GM23338 (cell line): ENCODE measurements at regions not wholly inside any gene's neighbourhood (a gene's known extent, or its start where the extent isn't known, plus 50 kb on each side); places are given as distances from the start of the nearest gene placed in this dataset.
A peak's percentile ranks its signal among the peaks of the same experiment; 100 is the strongest.

ENCODE experiments used
- ATAC-seq: fragments of 200-7000 bp; cut with Tn5 transposase; 3 replicates; pipeline ENCODE4 v1.9.1; 2020
- DNase-seq: peaks from one replicate; pipeline ENCODE4 v3.0.0-alpha.2; 2015; ENCODE audit warnings: low spot score
- H2AFZ ChIP-seq: fragments of 200-600 bp; sonication (generic); 2 replicates; pipeline ENCODE4 v1.8.0; 2016; ENCODE audit warnings: antibody characterized with exemption, mild to moderate bottlenecking, moderate library complexity
- H3F3A ChIP-seq: fragments of 200-600 bp; sonication (generic); replicated peaks from 2 replicates; pipeline ENCODE4 v1.8.0; 2017; ENCODE audit warnings: antibody characterized with exemption, mixed run types, low read depth
- H3K27ac ChIP-seq: fragments of 200-600 bp; sonication (generic); 2 replicates; pipeline ENCODE4 v1.6.1; 2016; ENCODE audit warnings: low read depth
- H3K27me3 ChIP-seq: fragments of 200-600 bp; sonication (generic); 2 replicates; pipeline ENCODE4 v1.8.0; 2016; ENCODE audit warnings: mild to moderate bottlenecking, mixed run types, moderate library complexity; ENCODE audit not compliant: insufficient read depth
- H3K36me3 ChIP-seq: fragments of 200-600 bp; sonication (generic); 2 replicates; pipeline ENCODE4 v1.8.0; 2016; ENCODE audit warnings: mild to moderate bottlenecking; ENCODE audit not compliant: insufficient read depth
- H3K4me1 ChIP-seq: fragments of 200-600 bp; sonication (generic); 2 replicates; pipeline ENCODE4 v1.8.0; 2016; ENCODE audit warnings: mild to moderate bottlenecking, moderate library complexity; ENCODE audit not compliant: insufficient read depth
- H3K4me2 ChIP-seq: fragments of 200-600 bp; sonication (generic); 2 replicates; pipeline ENCODE4 v1.7.1; 2017; ENCODE audit warnings: mixed run types
- H3K4me3 ChIP-seq: fragments of 200-600 bp; sonication (generic); 2 replicates; pipeline ENCODE4 v1.6.1; 2016; ENCODE audit warnings: mixed run types
- H3K79me2 ChIP-seq: fragments of 200-600 bp; sonication (generic); replicated peaks from 2 replicates; pipeline ENCODE4 v1.8.0; 2017; ENCODE audit warnings: mild to moderate bottlenecking; ENCODE audit not compliant: insufficient read depth
- H3K9me2 ChIP-seq: fragments of 200-600 bp; sonication (generic); 2 replicates; pipeline ENCODE4 v1.8.0; 2017; ENCODE audit not compliant: insufficient read depth
- H4K20me1 ChIP-seq: fragments of 200-600 bp; sonication (generic); replicated peaks from 2 replicates; pipeline ENCODE4 v1.8.0; 2017; ENCODE audit warnings: mild to moderate bottlenecking; ENCODE audit not compliant: insufficient read depth
- H3K27ac Mint-ChIP-seq: 2 replicates; pipeline ENCODE4 v1.8.0; 2020; ENCODE audit warnings: inconsistent platforms, mild to moderate bottlenecking, moderate library complexity, mixed read lengths
- H3K27me3 Mint-ChIP-seq: 3 replicates; pipeline ENCODE4 v1.8.0; 2022; ENCODE audit warnings: low read depth, mild to moderate bottlenecking, moderate library complexity, mixed read lengths, inconsistent platforms; ENCODE audit not compliant: insufficient read depth, poor library complexity
- H3K36me3 Mint-ChIP-seq: 3 replicates; pipeline ENCODE4 v1.8.0; 2021; ENCODE audit warnings: low read depth, mild to moderate bottlenecking, inconsistent platforms, moderate library complexity, mixed read lengths
- H3K4me1 Mint-ChIP-seq: 3 replicates; pipeline ENCODE4 v1.8.0; 2020; ENCODE audit warnings: mild to moderate bottlenecking, inconsistent platforms, mixed read lengths
- H3K4me3 Mint-ChIP-seq: 3 replicates; pipeline ENCODE4 v1.8.0; 2021; ENCODE audit warnings: moderate library complexity, mild to moderate bottlenecking, inconsistent platforms, mixed read lengths
- H3K9me3 Mint-ChIP-seq: 3 replicates; pipeline ENCODE4 v1.8.0; 2020; ENCODE audit warnings: moderate library complexity, mild to moderate bottlenecking, inconsistent platforms, mixed read lengths
- CREB1 ChIP-seq: fragments of 250-450 bp; sonication (Bioruptor Pico); IDR thresholded peaks from 2 replicates; pipeline ENCODE4 v1.5.0; 2020; ENCODE audit warnings: low read depth, mild to moderate bottlenecking, moderate library complexity
- CTCF ChIP-seq, 2 experiments: fragments of 200-600 bp in 1 of 2; sonication (generic) in 1 of 2; conservative IDR thresholded peaks; 2 replicates each; pipeline versions ENCODE4 v1.5.1 to v1.6.1; 2016 to 2017; ENCODE audit warnings: antibody characterized with exemption in 2 of 2, low read depth in 2 of 2, mild to moderate bottlenecking in 2 of 2, moderate library complexity in 1 of 2
- ETS1 ChIP-seq: IDR thresholded peaks from 2 replicates; pipeline ENCODE4 v1.6.1; 2016; ENCODE audit warnings: antibody characterized with exemption
- EZH2 ChIP-seq: fragments of 200-600 bp; sonication (generic); IDR thresholded peaks from one replicate; pipeline ENCODE4 v1.8.0; 2017; ENCODE audit warnings: antibody characterized with exemption, mild to moderate bottlenecking, low read depth; ENCODE audit not compliant: unreplicated experiment
- EZH2phosphoT487 ChIP-seq: fragments of 200-600 bp; sonication (generic); IDR thresholded peaks from one replicate; pipeline ENCODE4 v1.8.1; 2018; ENCODE audit warnings: antibody characterized with exemption; ENCODE audit not compliant: unreplicated experiment
- JUNB ChIP-seq: IDR thresholded peaks from one replicate; pipeline ENCODE4 v1.6.1; 2016; ENCODE audit warnings: antibody characterized with exemption; ENCODE audit not compliant: unreplicated experiment
- NANOG ChIP-seq: IDR thresholded peaks from 2 replicates; pipeline ENCODE4 v1.6.1; 2016; ENCODE audit warnings: antibody characterized with exemption, borderline replicate concordance
- POLR2AphosphoS5 ChIP-seq: IDR thresholded peaks from 2 replicates; pipeline ENCODE4 v1.6.1; 2016; ENCODE audit warnings: antibody characterized with exemption, low read depth
- REST ChIP-seq: IDR thresholded peaks from one replicate; pipeline ENCODE4 v1.6.1; 2018; ENCODE audit warnings: antibody characterized with exemption; ENCODE audit not compliant: unreplicated experiment
- STAT1 ChIP-seq: IDR thresholded peaks from one replicate; pipeline ENCODE4 v1.6.1; 2016; ENCODE audit warnings: antibody characterized with exemption; ENCODE audit not compliant: unreplicated experiment
- ZNF114 ChIP-seq: fragments of 250-450 bp; sonication (Bioruptor Pico); IDR thresholded peaks from 2 replicates; pipeline ENCODE4 v1.5.0; 2020; ENCODE audit warnings: mild to moderate bottlenecking, moderate library complexity
- ZNF331 ChIP-seq: fragments of 250-450 bp; sonication (Bioruptor Pico); IDR thresholded peaks from 2 replicates; pipeline ENCODE4 v1.5.0; 2020; ENCODE audit warnings: low read depth, mild to moderate bottlenecking, moderate library complexity
- ZNF462 ChIP-seq: fragments of 250-450 bp; sonication (Bioruptor Pico); IDR thresholded peaks from 2 replicates; pipeline ENCODE4 v1.5.0; 2020; ENCODE audit warnings: mild to moderate bottlenecking, moderate library complexity

DNA sequence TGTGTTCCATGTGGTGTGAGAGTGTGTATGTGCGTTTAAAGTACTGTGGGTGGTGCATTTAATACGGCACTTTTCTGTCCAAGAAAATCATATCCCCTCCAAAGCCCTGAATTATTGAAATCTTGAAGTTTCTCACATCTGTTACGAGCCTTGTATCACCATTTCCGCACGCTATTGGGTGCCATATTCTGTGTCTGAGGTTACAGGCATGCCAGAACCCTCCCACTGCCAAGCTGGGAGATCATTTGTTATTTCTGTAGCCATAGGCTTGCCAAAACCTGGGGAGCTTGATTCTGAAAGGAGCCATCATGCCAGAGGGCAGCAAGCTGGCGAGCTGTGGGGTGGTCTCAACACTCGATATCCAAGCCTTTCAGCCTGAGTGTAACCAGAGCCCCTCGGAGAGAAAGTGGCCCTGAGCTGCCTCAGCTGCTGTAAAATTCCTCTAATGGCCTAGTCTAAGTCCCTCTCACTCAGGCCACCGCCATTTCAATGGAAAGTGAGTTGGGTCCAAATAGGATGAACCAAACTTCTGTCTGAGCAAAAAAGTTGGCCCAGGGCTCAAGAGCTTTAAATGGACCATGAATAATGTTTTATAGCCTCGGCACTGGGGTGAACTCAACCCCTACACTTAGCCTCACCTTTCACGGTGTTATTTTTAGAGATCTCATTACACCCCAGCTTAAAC, 298.4 kb upstream of the DUSP10 start:
- Histone ChIP-seq H3K4me1 (no peaks in the 10 kb centered on the region), H3K9me2 (peaks cover 4% of the 10 kb centered on the region; the same call in 1 of the 2 replicates), H3K36me3 (no peaks in the 10 kb centered on the region), H3K4me2 (no peak overlapping the region), H2AFZ (0 out of 2 replicates have a peak overlapping the region, but pooled peaks have one; percentile 47), H3K79me2 (no peaks in the 10 kb centered on the region), H3K27me3 (no peaks in the 10 kb centered on the region), H3F3A (no peaks in the 10 kb centered on the region), H4K20me1 (no peaks in the 10 kb centered on the region), H3K4me3 (no peak overlapping the region), H3K27ac (no peak overlapping the region)
- Mint-ChIP-seq H3K4me3 (no peak overlapping the region), H3K27ac (no peak overlapping the region), H3K36me3 (no peaks in the 10 kb centered on the region), H3K9me3 (no peaks in the 10 kb centered on the region; the same call in 2 of the 3 replicates), H3K27me3 (peaks cover 2% of the 10 kb centered on the region), H3K4me1 (no peaks in the 10 kb centered on the region)
- no peak for ATAC-seq
- DNase-seq, result no peak
- TF ChIP-seq ETS1 (no peak), JUNB (no peak), REST (no peak), STAT1 (no peak), EZH2 (no peak), ZNF114 (CRISPR knock-in tag) (no peak), POLR2AphosphoS5 (no peak), ZNF331 (CRISPR knock-in tag) (no peak), EZH2phosphoT487 (no peak), CTCF (conservative IDR thresholded peaks at IDR 0.05; ENCODE audit: low read depth in 2 of 2) (no peak), ZNF462 (CRISPR knock-in tag) (no peak), CREB1 (CRISPR knock-in tag) (no peak), NANOG (no peak)
